ENCODE measurements at regions not wholly inside any gene's neighbourhood (a gene's known extent, or its start where the extent isn't known, plus 50 kb on each side); places are given as distances from the start of the nearest gene placed in this dataset.

GRCh38 chr15:53397041-53397616 is 362.3 kb downstream of the WDR72 start:
- no peak for DNase-seq

GRCh38 chr15:53395871-53396270 is 363.6 kb downstream of the WDR72 start:
- no peak for DNase-seq

DNA sequence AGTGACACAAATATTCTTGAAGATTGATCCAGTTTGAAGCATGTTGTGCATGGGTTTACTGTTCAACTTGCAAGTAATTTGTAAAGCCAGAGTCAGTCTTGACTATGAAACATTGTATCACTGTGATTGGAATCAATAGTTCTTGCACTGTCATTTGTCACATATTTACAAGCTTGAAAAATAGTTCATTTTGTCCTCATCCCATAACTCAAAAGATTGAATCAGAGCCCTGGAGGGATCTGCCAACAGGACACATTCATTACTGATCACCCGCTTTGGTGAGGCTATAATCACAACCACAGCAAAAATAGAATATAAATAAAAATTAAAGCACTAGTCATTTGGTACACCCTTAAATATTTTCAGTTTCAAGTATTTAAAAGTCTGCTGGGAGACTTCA is 368.9 kb downstream of the WDR72 start:
- no peak for DNase-seq

DNA sequence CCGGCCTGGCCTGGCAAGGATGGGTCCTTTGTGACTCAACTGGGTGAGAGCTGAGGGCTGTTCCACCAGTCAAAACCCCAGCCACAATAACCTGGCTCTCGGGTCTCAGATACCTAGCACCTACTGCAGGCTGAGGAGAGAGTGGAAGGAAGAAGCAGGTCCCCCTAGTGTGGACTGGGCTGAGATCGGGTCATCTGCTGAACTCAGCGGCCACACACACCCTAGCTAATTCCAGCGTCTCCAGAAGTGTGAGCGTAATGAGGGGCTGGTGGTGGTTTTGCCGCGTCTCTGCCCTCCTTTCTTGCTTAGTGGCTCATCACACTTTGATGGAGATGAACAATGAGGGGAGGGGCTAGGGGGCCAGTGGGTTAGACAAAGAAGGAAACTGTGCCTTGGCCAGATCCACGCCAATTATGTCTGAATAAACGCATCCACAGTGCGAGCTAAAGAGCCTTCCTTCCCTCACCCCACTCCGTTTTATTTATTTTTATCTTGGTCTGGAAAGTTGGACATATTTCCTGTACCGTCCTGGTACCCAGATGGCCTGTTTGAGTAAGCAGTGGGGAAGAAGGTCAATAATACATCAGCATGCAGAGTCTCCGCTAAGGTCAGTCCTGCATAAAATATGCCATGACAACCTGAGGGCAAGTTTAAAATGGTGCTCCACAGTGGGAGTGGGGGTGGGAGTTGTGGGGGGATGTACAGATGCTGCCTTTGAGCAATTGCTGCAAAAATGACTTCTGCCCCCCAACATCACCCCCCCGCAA is 370.0 kb downstream of the WDR72 start:
- DNase-seq: no peak

DNA sequence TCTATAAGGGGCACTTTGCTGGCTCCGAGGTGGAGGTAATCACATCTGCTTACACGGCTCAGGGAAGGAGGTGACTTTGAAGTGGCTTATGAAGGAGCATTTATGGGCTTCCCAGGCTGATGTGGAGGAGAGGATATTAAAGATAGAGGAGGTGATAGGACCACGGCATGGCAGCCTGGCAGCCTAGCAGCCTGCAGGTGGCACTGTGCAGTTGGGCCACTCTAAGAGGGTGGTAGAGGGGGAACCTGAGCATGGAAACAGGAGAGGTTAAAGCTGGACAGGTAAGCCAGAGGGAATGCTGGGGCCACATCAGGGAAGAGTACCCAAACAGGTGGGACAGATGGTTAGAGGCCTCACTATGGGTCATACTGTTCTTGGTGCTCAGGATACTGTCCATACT is 375.0 kb downstream of the WDR72 start:
- no peak for DNase-seq

DNA sequence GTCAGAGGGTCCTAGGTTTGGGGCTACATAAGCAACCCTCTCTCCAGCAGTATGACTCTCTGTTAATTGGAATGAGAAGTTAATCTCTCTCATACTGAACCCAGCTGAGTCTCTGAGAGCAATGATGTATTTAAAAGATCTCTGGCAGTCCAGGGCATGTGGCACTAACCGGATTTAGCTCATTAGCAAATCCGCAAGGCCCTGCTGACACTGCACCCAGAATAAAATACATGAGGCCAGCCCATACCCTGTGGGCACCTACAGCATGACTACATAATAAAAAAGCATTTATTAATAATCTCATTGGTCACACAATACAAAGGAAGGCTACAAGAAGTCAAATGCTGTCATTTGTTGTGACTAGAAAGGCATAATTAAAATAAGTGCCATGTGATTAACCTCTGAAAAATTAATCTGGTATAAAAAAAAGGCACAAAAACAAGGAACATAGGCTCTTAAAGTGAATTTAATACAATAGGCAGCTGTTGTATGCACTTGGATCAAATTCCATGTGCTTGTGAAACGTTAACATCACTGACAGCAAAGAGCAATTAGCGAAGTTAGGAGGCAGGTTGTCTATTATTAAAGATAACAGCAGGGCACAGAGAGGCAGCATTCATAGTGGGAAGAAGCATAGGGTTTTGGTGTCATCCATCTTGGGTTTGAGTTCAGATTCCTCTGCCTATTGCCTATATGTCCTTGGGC is 381.2 kb downstream of the WDR72 start:
- DNase-seq: no peak

- DNase-seq: no peak
Measured at GRCh38 chr15:53367740-53368139, 391.7 kb downstream of the WDR72 start.

- DNase-seq: no peak
Measured at GRCh38 chr15:53360881-53361280, 398.6 kb downstream of the WDR72 start.

- DNase-seq: no peak
Measured at GRCh38 chr15:53359038-53359437, 400.4 kb downstream of the WDR72 start.

DNA sequence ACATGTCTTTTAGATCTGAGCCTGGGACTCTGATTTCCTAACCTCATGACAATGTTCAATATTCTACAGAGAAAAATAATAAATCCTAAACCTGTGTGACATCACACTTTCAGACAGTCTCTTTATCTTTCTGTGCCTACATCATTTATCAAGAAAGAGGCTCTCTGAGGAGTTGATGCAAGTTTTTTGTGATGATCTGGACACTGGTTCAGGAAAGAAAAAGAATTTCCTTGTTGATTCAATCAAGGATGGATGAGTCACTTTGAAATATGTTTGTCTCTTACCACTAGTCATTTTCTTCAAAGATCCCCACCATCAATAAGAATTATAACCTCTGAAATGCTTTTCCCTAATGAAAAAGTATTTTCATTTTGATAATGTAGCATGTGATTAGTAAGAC is 404.6 kb downstream of the WDR72 start:
- no peak for DNase-seq

DNA sequence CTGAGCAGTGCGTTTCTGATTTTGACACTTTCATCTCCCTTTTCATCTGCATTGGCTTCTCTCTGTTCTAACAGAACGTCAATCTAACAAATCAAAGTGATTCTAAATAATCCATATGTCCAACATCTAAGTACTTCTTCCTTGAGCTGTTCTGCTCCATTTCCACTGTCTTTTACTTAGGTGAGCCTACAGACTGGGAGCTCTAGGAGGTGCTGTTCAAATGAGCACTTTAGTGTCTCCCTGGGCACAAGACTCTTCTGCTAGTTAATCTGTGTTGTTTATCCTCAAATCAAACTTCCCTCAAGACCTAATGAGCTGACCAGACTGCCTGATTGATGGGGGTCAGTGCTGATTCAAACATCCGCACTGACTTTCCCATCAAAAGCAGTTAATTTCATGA is 408.1 kb downstream of the WDR72 start:
- no peak for DNase-seq

GRCh38 chr15:53346583-53346982 is 412.9 kb downstream of the WDR72 start:
- no peak for DNase-seq

DNA sequence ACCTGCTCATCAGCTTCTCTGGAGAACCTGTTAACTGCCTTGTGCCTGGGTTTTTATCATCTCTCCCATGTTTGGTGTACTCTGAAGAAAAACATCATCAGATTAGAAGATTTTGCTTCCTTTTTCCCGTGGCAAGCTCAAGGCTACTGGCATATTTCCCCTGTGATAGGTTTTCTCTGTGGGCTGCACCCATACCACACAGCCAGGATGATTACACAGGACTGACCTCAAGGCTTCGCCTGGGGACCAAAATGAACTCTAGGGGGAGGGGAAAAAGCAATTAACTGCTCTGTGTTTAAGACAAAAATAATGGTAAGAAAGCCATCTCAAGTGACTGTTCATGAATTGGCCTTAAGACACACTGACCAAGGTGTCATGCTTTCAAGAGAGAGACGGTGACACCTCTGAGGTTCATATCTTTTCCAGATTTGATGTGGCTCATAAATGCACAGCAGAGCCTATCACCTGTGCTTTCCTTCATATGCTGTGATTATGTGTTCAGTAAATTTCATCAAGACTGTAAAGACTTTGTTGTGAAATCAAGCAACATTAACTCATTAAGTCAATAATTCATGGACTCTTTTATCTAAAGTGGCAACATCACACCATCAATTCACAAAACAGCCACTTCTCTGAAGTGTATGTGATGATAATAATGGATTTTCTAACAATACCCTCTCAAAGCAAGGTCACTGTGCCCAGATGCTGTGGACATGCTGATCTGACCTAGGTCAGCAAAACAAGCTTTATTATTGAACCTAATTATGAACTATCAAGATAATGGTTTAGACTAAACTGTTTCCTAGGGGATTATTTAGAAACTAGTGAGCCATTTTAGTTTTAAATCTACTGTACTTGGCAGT is 427.9 kb downstream of the WDR72 start:
- DNase-seq: no peak

- no peak for DNase-seq
Measured at GRCh38 chr15:53328341-53328740, 431.1 kb downstream of the WDR72 start.

DNA sequence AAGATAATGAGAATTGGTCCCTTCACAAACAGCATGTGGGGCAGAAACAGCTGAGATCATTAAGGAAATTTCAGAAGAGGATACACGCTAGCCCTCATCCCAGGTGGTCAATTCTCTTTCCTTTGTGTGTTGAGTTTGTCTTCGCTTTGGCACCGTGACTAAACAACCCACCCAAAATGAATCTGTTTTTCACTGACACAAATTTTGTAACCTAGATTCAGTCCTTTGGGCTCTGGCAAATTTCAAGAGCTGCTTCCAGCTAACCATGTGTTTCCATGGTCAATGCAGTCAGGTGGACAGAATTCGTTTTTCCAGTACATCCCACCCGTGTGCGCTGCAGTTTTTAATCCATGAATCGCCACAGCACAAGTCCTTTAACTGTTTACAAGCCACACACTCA is 435.4 kb downstream of the WDR72 start:
- no peak for DNase-seq

GRCh38 chr15:53323191-53323590 is 436.3 kb downstream of the WDR72 start:
- no peak for DNase-seq

- DNase-seq: no peak
Measured at GRCh38 chr15:53320816-53321215, 438.6 kb downstream of the WDR72 start.

- no peak for DNase-seq
Measured at GRCh38 chr15:53312707-53313106, 446.8 kb downstream of the WDR72 start.

DNA sequence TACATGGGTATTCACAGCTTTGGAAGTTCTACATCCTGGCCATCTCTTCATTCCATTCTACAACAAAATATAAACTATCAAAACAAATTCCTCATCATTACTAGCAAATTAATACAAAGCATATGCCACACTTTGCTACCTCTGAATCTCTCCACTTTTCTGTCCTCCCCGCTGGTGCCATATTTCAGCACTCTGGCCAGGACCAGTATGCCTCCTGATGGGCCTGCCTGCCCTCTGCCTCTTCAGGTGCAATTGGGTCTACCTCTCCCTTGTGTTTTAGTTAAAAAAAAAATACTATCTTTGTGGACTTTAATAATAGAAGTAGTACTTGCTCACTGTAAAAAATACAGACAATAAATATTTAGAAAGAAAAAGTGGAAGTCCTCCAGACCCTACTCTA is 448.8 kb downstream of the WDR72 start:
- no peak for DNase-seq

DNA sequence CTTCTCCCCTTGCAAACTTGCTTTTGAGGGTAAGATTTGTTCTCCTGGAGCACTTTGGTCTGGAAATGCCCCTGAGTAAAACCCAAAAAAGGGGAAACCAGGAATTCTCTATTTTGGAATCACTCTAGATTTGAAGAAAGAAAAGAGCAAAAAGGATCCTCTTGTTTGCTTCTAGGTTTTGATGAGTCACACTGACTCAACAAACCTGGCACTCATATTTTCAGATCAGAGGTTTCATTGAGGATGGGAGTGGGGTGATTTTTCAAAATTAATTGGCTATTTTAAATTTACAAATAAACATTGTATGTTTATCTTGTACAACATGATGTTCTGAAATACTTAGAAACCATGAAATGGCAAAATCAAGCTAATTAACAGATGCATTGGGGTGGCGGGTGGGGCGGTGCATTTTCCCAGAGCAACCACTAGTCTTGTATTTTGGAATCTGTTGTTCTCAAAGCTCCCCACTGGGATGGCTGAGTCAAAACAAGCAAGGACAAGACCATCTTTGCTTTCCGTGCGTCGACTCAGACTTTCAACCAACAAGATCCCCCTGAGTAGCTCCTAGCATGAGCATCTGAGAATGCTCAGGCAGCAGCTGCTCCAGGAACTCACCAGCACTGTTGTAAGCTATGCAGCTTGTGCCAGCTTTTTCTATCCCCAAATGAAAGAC is 451.4 kb downstream of the WDR72 start:
- DNase-seq: no peak

DNA sequence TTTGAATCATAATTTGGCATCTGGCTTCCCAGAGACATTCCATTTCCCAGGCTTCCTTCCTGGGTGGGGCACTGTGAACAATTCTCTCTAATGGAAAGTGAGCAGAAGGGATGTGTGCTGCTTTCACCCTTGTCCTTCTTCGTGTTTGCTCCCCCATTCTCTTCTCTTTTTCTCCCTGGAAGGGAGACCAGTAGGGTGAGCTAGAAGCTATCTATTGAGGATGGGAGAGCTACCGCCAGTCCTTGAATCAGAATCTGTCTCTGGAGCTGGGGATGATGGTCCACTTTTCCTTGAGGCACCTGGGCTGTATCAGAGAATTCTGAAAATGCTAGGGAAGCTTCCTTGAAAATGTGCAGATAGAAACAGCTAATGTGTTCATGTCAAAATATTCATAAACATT is 453.9 kb downstream of the WDR72 start:
- DNase-seq: no peak

- DNase-seq: no peak
Measured at GRCh38 chr15:53305101-53305500, 454.4 kb downstream of the WDR72 start.

DNA sequence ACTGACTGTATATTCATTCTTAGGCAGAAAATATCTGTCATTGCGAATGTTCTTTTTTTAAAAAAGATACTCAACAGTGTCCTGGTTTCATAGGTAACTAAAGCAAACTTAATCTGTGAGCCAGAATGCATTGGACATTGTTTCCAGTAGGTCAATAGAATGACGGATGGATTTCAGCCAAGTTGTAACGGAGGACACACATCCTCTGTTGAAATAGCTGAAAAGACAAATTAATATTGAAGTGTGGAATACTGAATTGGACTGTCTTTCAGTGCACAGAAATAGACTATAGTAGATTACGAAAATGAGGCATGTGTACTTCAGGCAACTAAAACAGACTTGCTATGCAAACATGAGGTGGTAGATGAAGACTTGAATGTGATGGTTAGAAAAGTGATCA is 461.6 kb downstream of the WDR72 start:
- DNase-seq: no peak

Measured in NCI-H187 treated with DMSO at 0.1 percent for 48 hours (cell line).